Vagina (tissue), 2 donors: ENCODE measurements at regions not wholly inside any gene's neighbourhood (a gene's known extent, or its start where the extent isn't known, plus 50 kb on each side); places are given as distances from the start of the nearest gene placed in this dataset.

ENCODE experiments used
- POLR2A ChIP-seq, 2 donors: fragments of 450-650 bp; IDR thresholded peaks; one replicate each; pipeline ENCODE4 v1.6.1; 2017; ENCODE audit warnings: antibody characterized with exemption in 2 of 2, mild to moderate bottlenecking in 2 of 2, moderate library complexity in 2 of 2
- TF ChIP-seq, protein P1 (sequence below), 3 experiments: fragments of 450-650 bp in 2 of 3; fragments of 200-600 bp in 1 of 3; sonication (generic) in 1 of 3; IDR thresholded peaks; one replicate each; pipeline ENCODE4 v1.5.1; 2017 to 2019; ENCODE audit warnings: antibody characterized with exemption in 3 of 3, mild to moderate bottlenecking in 2 of 3, moderate library complexity in 2 of 3

DNA sequence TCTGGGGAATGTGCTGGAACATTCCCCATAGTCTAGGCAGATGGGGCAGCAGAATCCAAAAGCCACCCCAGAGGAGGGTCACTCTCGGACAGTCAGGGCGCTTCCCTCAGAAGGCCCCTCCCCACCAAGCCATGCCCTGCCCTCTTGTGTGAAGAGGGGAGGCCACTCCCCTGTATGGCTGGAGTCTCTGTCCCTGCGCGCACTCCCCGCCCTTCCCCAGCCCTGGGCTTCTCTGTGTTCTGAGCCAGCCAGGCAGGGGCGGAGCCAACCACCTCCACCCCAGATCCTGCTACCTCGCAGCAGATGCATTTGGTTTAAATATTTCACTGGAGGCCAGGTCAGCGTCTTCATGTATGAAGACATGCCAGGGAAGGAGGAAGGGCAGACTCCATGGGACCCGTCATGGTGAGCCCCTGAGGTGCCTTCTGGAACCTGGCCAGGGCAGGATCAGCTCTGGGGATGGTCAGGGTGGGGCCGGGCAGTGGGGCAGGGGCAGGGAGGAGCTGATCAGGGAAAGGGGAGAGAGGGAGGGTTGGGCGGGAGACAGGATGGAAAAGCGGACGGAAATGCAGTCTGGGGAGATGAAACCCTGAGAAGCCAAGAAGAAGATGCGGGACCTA is 107.3 kb downstream of the ADRA2C start:
- TF ChIP-seq, protein P1, sequence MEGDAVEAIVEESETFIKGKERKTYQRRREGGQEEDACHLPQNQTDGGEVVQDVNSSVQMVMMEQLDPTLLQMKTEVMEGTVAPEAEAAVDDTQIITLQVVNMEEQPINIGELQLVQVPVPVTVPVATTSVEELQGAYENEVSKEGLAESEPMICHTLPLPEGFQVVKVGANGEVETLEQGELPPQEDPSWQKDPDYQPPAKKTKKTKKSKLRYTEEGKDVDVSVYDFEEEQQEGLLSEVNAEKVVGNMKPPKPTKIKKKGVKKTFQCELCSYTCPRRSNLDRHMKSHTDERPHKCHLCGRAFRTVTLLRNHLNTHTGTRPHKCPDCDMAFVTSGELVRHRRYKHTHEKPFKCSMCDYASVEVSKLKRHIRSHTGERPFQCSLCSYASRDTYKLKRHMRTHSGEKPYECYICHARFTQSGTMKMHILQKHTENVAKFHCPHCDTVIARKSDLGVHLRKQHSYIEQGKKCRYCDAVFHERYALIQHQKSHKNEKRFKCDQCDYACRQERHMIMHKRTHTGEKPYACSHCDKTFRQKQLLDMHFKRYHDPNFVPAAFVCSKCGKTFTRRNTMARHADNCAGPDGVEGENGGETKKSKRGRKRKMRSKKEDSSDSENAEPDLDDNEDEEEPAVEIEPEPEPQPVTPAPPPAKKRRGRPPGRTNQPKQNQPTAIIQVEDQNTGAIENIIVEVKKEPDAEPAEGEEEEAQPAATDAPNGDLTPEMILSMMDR (IDR thresholded peaks at IDR 0.05) = no peak
- TF ChIP-seq POLR2A (IDR thresholded peaks at IDR 0.05) = no peak
